GM12878 (cell line): ENCODE measurements at regions not wholly inside any gene's neighbourhood (a gene's known extent, or its start where the extent isn't known, plus 50 kb on each side); places are given as distances from the start of the nearest gene placed in this dataset.

ENCODE experiments used
- ATF3 ChIP-seq: IDR thresholded peaks from 2 replicates; pipeline ENCODE4 v1.6.1; 2011; ENCODE audit warnings: low read depth, mild to moderate bottlenecking, low read length, moderate library complexity, borderline replicate concordance; ENCODE audit errors: extremely low read depth
- CHD2 ChIP-seq: IDR thresholded peaks from 2 replicates; pipeline ENCODE4 v1.6.1; 2011; ENCODE audit warnings: low read depth, low read length, improper control_type of control experiment, borderline replicate concordance
- CTCF ChIP-seq, 3 experiments: IDR thresholded peaks in 2 of 3; conservative IDR thresholded peaks in 1 of 3; 2 replicates each; pipeline ENCODE4 v1.5.1; 2011; ENCODE audit warnings: low read depth in 3 of 3, low read length in 3 of 3, mild to moderate bottlenecking in 3 of 3, control low read depth in 2 of 3, moderate library complexity in 2 of 3, inconsistent platforms in 1 of 3, mixed read lengths in 1 of 3; ENCODE audit not compliant: control insufficient read depth in 2 of 3, insufficient read depth in 1 of 3; ENCODE audit errors: extremely low read depth in 1 of 3
- FOS ChIP-seq: IDR thresholded peaks from 3 replicates; pipeline ENCODE4 v1.6.1; 2011; ENCODE audit warnings: borderline replicate concordance; ENCODE audit not compliant: insufficient read length; ENCODE audit errors: extremely low read depth
- MYC ChIP-seq: IDR thresholded peaks from 2 replicates; pipeline ENCODE4 v1.6.1; 2011; ENCODE audit warnings: mild to moderate bottlenecking, low read length, moderate library complexity, inconsistent platforms; ENCODE audit not compliant: insufficient read depth, insufficient replicate concordance, insufficient read length, severe bottlenecking
- NFIC ChIP-seq: IDR thresholded peaks from 2 replicates; pipeline ENCODE4 v1.6.1; 2012; ENCODE audit warnings: low read depth, mild to moderate bottlenecking, inconsistent platforms, low read length, moderate library complexity
- NRF1 ChIP-seq: conservative IDR thresholded peaks from 2 replicates; pipeline ENCODE4 v1.6.1; 2011; ENCODE audit warnings: mild to moderate bottlenecking, low read depth, low read length, improper control_type of control experiment
- POU2F2 ChIP-seq: IDR thresholded peaks from 3 replicates; pipeline ENCODE4 v1.6.1; 2011; ENCODE audit warnings: low read depth, mild to moderate bottlenecking, low read length, borderline replicate concordance
- SRF ChIP-seq, 2 experiments: IDR thresholded peaks; 2 replicates each; pipeline ENCODE4 v1.6.1; 2011; ENCODE audit warnings: low read depth in 2 of 2, low read length in 2 of 2, mild to moderate bottlenecking in 1 of 2, moderate library complexity in 1 of 2
- STAT3 ChIP-seq: IDR thresholded peaks from 2 replicates; pipeline ENCODE4 v1.6.1; 2011; ENCODE audit warnings: low read depth, low read length, improper control_type of control experiment
- TAF1 ChIP-seq: IDR thresholded peaks from 2 replicates; pipeline ENCODE4 v1.6.1; 2011; ENCODE audit warnings: mild to moderate bottlenecking, low read depth, low read length, borderline replicate concordance

GRCh38 chr2:8159966-8160603, 521.8 kb upstream of the ID2 start:
- TF ChIP-seq FOS (no peak), CTCF (IDR thresholded peaks at IDR 0.05 in 2 of 3, conservative IDR thresholded peaks at IDR 0.05 in 1 of 3; ENCODE audit: control insufficient read depth in 2 of 3, extremely low read depth in 1 of 3, insufficient read depth in 1 of 3, low read depth in 3 of 3, low read length in 3 of 3) (no peak), ATF3 (no peak), NFIC (no peak), SRF (IDR thresholded peaks at IDR 0.05; ENCODE audit: low read depth in 2 of 2, low read length in 2 of 2) (no peak), TAF1 (no peak), CHD2 (no peak), STAT3 (no peak), NRF1 (no peak), MYC (no peak), POU2F2 (no peak)
